GM21619 (cell line): ENCODE measurements at regions not wholly inside any gene's neighbourhood (a gene's known extent, or its start where the extent isn't known, plus 50 kb on each side); places are given as distances from the start of the nearest gene placed in this dataset.
"Not testable (repeated sequence)": the region's sequence is repeated elsewhere in the genome, so short reads cannot be mapped to it uniquely, and the experiment has no call there.

ENCODE experiments used
- ATAC-seq: cut with Tn5 transposase; IDR thresholded peaks from one replicate; pipeline ENCODE4 v1.9.1; 2021; ENCODE audit not compliant: unreplicated experiment

DNA sequence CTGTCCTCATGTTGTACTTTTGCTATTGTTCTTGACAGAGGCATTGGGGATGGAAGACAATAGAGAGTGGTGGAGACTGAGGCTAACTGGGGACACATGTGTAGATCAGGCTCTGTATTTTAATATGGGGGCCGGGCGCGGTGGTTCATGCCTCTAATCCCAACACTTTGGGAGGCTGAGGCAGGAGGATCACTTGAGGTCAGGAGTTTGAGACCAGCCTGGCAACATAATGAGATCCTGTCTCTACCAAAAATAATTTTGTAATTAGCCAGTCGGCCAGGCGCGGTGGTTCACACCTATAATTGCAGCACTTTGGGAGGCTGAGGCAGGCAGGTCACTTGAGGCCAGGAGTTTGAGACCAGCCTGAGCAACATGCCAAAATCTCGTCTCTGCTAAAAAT lies 72.5 kb upstream of the FOXK1 start:
- ATAC-seq = not testable (repeated sequence)

DNA sequence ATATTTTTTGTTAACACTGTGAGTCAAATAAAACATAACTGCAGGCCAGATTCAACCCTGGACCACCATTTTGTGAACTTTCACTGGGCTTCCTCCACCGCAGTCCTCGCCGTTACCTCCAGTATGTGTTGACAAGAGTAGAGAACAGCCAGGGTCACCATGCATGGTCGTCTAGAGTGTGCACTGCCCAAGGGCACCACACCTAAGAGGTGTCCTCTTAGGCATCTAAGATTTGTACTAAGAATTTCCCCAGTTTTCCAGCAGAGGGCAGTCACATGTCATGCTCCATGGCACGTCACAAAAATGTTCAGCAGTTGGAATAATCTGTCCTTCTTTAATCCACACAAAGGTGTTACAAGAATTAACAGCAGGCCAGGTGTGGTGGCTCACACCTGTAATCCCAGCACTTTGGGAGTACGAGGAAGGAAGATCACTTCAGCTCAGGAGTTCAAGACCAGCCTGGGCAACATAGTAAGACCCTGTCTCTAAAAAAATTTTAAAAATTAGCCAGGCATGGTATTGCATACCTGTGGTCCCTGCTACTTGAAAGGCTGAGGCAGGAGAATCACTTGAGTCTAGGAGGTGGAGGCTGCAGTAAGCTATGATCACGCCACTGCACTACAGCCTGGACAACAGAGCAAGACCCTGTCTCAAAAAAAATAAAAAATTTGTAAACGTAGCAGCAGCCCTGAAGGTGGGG lies 71.2 kb upstream of the FOXK1 start:
- peak; percentile 62 for ATAC-seq

DNA sequence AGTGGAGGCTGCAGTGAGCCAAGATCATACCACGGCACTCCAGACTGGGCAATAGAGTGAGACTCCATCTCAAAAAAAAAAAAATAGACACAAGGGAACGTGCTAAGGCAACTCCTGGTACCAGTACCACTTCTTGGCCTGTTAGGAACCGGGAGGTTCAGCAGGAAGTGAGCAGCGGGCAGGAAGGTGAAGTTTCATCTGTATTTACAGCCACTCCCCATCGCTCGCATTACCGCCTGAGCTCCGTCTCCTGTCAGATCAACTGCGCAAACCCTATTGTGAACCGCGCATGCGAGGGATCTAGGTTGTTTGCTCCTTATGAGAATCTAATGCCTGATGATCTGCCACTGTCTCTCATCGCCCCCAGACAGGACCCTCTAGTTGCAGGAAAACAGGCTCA lies 69.9 kb upstream of the FOXK1 start:
- ATAC-seq = no peak

DNA sequence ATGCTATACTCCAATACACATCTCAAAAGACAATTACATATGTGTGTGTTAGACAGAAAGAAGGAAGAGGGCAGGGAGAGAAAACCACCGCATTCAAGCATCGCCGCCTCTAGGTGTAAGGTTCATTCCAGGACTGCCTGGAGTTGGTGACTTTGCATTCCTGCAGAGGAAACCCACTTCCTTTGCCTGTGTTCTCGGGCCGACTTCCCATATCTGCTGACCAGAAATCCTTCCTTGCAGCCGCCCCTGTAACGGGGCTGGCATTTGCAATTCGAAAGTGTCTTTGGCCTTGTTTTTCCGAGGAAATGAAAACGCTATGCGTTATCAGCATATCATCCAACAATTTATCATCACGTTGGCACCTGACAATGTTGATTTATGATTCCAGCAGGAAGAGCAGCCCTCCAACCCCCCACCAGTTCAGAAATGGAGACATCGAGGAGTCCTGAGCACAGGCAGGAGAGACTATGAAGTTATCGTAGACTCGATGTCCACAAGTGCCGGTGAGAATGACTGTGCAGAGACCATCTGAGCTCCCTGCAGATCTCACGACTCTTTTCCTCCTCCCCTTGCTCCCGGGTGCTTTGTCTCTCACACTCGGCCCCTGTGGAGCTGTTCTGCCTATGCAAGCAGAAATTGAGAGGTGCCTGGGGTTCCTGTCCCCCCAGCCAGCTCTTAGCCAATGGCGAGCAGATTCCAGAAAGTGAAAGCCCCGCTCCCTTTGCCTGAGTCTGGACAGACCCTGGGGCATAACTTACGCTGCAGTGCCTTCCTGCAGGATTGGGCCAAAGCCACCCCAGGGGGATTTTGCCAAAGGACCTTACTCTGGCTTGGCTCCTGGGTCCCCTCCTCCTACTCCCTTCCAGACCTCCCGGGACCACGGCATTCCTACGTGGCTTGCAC lies 68.9 kb upstream of the FOXK1 start:
- ATAC-seq = no peak

DNA sequence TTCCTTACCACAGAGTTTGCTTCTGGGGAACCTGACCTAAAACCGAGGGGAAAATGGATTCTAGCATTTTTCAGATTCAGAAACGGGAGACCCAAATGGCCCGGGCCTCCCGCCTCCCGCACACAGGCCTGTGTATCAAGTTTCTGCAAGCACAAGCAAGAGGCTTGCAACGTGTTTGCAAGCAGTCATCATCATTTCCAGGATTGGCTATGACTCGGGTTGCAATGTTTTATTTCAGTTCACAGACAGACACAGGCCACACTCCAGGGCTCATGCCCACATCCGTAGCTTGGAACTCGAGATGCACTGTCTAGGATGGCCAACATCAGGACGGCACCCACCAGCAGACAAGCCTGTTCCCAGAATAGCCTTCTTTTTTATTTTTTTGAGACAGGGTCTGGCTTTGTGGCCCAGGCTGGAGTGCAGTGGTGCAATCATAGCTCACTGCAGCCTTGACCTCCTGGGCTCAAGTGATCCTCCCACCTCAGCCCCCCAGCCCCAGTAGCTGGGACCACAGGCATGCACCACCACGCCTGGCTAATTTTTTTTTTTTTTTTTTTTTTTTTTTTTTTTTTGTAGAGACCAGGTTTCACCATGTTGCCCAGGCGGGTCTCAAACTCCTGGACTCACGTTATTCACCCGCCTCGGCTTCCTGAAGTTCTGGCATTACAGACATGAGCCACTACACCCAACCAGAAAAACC lies 68.1 kb upstream of the FOXK1 start:
- no peak for ATAC-seq

DNA sequence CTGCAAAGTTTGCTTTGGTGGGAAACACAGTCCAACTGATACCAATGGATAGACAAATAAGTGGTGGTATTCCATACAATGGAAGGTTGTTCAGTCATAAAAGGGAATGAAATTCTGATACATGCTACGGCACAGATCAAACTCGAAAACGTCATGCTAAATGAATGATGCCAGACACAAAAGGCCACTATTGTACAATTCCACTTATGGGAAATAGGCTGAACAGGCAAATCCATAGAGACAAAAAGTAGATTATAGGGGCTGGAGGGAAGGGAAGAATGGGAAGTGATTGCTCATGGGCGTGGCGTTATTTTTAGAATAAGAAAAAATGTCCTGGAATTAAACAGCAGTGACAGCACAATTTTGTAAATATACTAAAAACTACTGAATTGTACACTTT lies 66.0 kb upstream of the FOXK1 start:
- no peak for ATAC-seq

DNA sequence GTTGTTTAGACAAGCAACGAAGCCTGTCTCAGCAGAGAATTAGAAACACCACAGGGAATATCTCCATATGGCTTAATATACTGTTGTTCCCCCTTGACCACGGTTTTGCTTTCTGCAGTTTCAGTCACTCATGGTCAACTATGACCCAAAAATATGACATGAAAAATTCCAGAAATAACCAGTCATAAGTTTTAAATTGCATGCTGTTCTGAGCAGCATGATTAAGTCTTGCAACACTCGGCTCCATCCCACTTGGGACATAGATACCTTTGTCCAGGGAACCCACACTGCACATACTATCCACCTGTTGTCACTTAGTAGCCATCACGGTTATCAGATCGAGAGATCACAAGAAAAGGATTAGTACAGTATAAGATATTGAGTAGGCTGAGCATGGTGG lies 60.7 kb upstream of the FOXK1 start:
- no peak for ATAC-seq

DNA sequence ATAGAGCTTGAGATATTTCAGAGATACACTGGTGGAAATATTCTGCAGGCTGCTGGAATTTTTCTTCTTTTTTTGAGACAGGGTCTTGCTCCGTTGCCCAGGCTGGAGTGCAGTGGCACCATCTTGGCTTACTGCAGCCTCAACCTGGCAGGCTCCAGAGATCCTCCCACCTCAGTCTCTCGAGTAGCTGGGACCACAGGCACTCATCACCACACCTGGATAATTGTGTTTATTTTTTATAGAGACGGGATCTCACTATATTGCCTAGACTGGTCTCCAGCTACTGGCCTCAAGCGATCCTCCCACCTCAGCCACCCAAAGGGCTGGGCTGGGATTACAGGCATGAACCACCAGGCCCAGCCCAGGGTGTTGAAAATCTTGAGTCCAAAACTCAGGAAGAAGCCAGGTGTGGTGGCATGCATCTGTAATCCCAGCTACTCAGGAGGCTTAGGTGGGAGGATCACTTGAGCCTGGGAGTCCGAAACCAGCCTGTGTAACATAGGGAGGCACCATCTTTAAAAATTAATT lies 55.7 kb upstream of the FOXK1 start:
- ATAC-seq = no peak

DNA sequence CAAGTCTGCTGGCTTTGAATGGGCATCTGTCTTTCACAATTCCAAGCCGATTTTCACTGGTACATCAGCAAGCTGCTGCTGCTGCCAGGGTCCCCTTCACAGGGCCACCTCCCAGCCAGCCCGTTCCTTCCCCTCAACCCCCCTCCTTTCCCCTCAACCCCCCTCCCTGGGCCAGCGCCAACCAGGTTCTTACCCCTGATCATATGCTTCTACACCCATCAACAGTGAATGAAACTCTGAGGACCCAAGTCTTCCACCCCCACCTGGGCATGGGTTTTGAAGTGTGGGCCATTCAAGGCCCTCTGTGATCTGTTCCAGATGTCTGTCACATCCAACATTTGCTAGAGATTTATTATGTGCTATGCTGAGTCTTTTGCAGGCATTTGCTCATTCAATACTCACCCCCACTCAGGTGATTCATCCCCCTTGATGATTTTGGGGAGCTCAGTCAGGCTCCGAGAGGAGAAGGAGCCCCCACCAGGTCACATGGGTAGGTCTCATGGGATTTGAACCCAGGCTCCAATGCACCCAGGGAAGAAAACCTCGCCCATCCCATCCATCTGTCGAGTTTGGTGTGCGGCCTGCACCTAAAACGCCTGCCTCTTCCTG lies 52.7 kb upstream of the FOXK1 start:
- ATAC-seq = no peak

DNA sequence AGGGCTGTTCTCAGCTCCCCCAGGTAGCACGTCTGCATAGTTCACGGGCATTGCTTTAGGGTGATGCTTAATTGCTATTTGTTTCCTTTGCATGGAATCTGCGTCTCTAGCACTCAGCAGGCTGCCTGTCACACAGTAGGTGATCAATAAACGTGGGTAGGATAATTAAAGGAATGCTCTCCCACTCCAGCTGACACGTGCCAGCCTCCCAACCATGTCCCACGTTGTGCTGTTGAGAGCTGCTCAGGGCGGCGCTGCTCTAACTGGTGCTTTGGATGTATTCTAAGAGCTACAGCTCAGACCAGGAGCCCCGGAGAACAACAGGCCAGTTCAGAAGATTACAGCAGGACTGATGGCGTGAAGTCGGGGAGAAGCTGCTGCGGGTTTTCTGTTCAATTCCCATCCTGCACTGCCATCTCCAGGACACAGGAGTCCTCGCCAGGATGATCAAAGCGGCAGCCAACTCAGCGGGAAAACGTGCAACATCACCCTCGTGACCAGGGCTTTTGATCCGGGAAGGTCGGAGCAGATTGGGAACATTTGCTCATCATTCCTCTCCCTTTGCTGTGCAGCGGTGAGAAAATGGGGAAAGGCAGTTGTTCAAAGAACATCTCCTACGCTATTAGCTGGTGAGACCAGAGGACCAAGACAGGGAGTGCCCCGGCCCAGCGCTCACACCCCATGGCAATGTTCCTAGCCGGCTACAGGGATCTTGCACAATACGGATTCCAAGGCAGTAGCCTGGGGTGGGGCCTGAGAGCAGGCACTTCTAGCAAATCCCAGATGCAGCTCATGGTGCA lies 50.5 kb upstream of the FOXK1 start:
- ATAC-seq = no peak
